ENCODE measurements at regions not wholly inside any gene's neighbourhood (a gene's known extent, or its start where the extent isn't known, plus 50 kb on each side); places are given as distances from the start of the nearest gene placed in this dataset.

DNA sequence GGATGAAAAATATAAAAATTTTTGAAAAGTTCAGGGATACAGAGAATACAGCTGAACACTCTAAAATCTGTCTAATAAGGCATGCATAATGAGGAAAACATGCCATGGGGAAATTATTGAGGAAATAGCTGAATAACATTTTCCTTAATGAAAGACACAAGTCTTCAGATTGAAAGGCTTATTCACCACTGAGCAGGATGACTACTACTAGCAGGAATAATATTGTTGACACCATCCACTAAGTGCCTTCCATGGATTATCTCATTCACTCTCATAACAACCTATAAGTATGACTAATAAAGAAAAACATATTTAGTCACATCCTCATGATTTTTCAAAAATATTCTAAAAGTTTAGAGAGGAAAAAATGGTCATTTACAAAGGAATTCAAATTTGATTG, 96.7 kb upstream of the FER start:
- FAIRE-seq (no peak), DNase-seq (ENCODE audit: low spot score in 2 of 2) (no peak)

DNA sequence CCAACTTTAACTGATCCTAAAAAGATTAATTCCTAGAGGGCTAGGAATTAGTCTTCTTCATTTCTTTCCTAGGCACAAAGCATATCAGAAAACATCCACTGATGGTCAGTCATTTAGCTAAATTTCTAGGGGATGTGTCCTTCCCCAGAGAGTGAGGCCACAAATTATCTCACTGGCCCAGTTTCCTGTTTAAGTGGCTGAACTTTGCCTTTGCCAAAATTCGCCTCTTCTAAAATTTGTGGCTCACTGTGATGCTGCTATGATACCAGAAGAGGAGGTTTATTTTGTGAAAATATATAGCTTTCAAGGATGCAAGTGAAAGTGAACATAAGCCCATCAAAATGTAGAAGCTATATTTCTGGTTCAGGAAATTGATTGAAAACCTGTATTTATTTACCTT, 98.1 kb upstream of the FER start:
- FAIRE-seq (no peak), DNase-seq (ENCODE audit: low spot score in 2 of 2) (no peak)

DNA sequence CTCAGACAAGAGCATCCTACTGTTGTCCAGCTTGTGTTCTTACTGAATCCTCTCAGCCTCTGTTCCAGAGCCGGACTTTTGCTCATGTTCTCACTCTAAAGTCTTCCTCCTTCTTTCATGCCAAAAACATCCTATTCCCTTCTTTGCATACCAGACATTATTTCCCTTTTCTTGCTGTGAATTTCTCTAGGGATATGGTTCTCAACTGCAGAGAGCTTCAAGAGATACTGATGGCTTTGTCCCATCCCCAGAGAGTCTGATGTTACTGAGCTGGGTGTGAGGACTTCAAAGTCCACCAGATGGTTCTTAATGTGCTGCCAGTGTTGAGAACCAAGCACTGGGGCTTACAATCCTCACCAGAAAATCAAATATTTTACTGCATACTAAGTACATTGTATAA, 98.6 kb upstream of the FER start:
- no peak for DNase-seq (ENCODE audit: low spot score in 2 of 2)
- FAIRE-seq = no peak

DNA sequence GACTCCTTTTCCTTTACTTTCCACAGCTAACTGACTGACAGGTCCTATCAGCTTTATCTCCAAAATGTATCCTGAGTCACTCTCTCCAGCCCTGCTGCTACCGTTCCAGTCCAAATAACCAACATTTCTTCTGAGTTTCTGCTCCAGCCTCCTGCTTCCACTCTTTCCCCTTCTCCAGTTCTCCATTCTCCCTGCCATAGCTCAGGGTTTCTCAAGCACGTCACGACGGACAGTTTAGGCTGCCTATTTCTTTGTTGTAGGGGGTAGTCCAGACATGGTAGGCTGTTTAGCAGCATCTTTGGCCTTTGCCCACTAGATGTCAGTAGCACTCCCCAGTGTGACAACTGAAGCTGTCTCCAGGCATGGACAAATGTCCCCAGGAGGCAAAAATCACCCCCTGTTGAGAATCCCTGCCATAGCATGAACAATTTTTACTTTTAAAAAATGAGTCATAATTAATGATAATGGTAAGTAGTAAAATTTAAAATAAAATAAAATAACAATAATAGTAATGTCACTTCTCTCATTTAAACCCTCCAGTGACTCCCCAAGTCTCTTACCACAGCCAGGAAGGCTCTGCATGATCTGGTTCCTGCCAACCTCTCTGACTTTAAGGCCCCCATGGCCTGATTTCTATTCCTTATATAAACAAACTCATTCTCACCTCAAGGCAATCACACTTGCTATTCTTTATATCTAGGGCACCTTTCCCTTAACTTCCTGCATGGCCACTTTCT, 105.4 kb upstream of the FER start:
- DNase-seq (ENCODE audit: low spot score in 2 of 2) (peak; percentile 7 to 48), FAIRE-seq (no peak)

DNA sequence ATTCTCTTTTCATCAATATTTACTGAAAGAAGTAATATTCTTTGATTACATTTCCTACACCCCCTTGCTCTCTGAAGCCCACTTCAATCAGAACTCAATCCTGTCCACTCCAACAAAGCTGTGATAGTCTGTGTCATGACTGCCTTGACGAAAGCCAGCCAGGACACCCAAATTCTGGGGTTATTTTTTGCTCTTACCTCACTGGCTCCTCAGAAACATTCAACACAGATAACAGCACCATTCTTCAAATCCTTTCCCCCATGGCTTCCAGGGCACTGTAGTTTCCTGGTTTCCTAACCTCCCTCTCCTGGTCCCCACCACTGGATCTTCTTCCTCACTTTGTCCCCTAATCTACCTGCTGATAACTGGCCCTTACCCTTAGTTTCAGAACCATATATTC, 106.1 kb upstream of the FER start:
- DNase-seq (ENCODE audit: low spot score in 2 of 2) (no peak), FAIRE-seq (no peak)

DNA sequence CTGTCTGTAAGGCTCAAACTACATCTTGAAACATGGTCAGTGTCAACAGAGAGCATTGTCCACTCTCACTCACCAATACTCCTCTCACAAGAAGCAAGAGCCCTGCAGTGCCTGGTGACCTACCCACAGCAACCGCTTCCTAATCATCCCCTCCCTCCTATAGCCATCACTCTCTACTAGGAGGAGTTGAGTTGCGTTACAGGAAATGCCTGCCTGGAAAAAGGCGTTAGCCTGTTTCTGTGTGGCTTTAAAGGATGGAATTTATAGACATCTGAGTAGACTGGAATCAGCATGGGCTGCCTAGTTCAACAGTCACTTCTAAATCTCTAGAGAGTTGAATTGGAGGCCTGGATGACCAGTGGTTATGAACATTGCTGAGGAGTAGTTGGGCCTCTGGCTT, 108.3 kb upstream of the FER start:
- DNase-seq (ENCODE audit: low spot score in 2 of 2) (no peak), FAIRE-seq (no peak)

DNA sequence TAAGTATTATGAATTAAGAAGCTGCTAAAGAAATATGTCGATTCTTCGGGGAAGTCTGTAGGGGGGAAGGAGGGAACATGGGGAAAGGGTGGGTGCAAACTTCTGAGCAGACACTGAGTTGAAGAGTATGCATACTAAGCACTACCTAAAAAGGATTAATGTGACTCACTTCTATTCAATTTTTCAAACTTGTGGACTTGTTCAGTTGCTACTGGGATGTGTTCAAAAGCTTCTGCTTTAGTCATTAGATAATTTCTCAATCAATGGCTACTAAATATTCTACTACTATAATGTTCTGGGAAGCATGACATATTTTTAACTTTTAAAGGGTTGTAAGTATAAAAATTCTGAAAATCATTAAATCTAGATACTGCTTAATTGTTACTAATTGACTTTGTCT, 109.7 kb upstream of the FER start:
- no peak for DNase-seq (ENCODE audit: low spot score in 2 of 2)
- no peak for FAIRE-seq

DNA sequence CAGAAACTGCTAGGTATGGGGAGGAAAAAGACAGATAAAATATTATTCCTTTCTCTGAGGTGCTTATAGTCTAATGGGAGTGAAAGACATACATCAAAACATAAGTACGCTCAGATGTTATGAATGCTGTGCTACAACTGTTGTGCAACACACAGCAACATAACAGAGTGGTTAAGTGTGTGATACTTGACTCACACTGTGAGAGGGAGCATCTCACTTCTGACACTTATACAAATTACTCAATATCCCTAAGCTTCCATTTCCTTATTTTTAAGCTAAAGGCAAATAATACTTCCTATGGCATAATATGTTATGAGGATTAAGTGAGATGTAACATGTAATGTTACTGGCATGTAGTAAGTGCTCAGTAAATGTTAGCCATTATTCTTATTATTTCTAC, 110.6 kb upstream of the FER start:
- FAIRE-seq = no peak
- DNase-seq (ENCODE audit: low spot score in 2 of 2) = no peak

DNA sequence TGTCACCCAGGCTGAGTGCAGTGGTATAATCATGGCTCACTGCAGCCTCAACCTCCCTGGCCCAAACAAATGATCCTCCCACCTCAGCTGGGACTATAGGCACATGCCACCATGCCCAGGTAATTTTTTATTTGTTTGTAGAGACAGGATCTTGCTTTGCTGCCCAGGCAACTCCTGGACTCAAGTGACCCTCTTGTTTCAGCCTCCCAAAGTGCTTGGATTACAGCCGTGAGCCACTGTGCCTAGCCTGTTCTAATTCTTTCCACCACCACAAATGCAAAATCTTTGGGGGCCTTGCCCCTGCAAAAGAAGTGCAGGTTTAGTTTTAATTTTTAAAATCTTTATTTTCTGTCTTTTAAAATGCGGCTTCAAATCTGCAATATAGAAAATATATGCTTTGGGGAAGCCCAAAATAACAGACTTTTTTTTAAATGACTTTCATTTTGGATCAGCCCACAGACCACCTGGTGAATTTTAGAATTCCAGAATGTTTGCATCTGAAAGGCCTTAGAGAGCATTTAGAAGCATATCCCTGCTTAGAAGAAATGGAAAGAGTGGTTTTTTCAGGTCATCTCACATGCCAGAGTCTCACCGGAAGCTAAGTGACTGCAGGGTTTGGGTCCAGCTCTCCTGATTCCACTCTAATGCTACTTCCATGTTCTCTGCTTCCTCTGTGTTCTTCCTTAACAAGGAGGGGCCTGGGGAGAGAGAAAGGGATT, 111.4 kb upstream of the FER start:
- DNase-seq (ENCODE audit: low spot score in 2 of 2) = no peak
- FAIRE-seq = no peak

DNA sequence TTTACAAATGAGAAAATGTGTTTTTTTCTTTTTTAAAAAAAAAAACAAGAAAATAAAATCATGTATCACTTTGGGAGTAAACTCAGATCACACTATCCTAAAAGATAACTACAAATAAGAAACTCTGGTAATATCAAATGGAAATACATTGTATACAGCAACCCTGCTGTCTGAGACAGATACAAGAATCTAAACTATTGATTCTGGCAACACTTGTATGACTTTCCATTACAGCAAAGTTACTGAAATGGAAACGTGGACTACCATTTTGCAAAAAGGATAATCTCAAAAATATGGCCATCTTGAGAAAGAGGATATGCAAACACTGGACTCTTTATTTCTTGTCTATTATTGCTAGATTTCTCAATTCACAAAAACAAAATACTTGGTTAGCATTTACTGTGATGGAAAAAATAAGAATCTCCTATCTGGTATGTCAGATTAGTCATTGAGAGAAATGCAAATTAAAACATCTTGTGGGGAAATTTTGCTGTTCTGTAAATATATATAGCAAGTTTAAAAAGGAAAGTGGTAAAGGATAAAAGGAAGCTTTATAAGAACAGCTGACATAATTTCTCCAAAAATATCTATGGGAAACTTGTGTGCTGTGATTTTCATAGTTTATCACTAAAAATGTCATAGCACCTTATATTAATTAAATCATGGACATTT, 112.9 kb upstream of the FER start:
- FAIRE-seq (no peak), DNase-seq (ENCODE audit: low spot score in 2 of 2) (no peak)

DNA sequence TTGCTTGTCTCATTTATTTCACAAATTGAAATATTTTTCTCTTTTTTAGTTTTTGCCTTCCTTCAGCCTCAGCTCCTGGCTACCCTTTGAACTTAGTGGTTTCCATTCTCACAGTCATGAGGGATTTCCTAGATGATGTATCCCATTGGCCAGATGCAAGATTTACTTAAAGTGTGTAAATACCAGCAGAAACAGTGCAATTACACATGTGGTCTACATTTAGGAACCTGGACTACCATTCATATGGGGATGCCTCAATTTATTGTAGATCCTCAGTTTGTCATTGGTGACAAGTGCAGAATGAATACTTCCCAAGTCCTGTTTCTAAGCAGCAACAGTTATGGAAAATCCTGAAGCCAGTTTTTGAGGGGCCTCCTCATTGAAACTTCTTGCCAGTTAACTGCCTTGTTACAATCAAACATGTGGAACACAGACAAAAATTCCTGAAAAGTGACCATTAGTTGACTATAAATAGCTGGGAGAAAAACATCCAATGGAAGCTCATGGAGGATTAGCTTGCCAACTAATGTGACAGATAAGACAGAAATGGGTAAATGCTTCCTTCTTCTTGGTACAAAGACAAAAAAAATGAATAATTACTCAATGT, 113.6 kb upstream of the FER start:
- FAIRE-seq = no peak
- no peak for DNase-seq (ENCODE audit: low spot score in 2 of 2)

DNA sequence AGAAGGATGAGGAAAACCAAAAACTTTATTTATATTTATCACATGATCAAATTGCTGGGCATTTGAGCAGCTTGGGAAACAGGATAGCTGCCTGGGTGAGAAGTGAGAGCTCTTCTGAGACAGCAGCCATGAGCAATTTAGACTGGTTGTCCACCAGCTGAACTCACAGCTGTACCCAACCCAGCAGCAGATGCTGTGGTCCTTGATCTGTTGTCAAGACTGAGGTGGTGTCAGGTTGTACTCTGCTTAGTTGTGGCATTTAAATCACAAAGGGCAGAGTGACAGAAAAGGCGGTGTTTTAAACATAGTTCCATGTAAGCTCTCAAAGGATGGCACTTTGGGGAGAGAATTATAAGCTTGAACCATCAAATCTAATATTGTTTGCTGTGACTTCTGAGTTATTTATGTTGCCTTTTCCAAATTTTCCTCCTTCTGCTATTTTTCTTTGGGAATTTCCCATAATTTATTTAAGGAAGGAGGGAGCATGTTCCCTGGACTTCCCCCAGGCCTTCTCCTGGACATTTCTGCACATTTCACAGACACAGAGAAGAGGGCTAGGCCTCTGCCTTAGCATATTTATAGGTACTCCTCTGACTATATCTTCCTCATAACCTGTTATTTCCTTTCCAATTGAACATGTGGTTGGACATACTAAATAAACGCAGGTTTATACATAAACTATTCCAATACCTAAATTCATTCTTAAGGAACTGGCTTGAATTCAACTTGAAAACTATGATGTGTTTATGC, 117.7 kb upstream of the FER start:
- FAIRE-seq (no peak), DNase-seq (ENCODE audit: low spot score in 2 of 2) (no peak)

DNA sequence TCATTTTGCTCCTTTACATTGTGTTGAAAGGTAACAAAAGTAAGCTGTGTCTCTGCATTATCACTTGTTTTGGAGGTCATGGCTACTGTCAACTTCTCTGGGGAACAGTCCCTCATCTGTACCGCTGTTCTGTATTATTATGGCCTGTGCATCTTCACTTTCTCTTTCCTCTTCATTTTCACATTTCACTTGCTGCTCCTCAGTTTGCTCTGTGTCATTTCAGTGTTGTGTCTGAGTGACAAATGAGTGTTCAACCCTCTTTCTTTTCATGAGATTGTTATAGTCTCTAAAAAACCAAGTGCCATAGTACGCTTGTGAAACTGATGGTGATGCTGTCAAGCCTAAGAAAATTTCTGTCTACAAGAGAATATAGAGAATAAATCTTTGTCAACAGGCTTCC, 122.0 kb upstream of the FER start:
- no peak for FAIRE-seq
- DNase-seq (ENCODE audit: low spot score in 2 of 2) = no peak

DNA sequence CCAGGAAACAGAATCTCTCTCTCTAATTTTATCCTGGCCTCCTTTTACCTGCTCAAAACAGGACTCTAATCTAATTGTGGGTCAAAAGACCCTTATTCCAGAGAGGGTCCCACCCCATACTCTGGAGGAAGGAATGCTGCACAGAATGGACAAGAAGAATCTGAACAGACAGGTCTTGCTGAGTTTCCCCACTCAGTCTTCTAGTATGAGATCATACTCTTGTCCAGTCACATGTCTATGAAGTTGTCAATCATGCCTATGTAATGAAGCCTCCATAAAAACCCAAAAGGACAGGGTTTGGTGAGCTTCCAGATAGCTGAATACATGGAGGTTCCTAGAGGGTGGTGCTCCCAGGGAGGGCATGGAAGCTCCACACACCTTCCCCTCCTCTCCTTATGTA, 123.9 kb upstream of the FER start:
- DNase-seq (ENCODE audit: low spot score in 2 of 2) (no peak), FAIRE-seq (no peak)

DNA sequence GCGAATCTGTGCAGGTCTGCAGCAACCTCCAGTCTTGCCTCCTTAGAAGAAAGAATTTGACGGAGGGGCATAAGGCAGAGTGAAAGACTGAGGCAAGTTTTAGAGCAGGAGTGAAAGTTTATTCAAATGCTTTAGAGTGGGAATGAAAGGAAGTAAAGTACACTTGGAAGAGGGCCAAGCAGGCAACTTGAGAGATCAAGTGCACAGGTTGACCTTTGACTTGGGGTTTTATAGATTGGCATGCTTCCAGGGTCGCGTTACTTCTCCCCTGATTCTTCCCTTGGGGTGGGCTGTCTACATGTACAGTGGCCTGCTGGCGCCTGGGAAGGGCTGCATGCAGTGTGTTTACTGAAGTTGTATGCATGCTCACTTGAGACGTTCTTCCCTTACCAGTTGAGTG, 127.2 kb upstream of the FER start:
- FAIRE-seq = no peak
- no peak for DNase-seq (ENCODE audit: low spot score in 2 of 2)

DNA sequence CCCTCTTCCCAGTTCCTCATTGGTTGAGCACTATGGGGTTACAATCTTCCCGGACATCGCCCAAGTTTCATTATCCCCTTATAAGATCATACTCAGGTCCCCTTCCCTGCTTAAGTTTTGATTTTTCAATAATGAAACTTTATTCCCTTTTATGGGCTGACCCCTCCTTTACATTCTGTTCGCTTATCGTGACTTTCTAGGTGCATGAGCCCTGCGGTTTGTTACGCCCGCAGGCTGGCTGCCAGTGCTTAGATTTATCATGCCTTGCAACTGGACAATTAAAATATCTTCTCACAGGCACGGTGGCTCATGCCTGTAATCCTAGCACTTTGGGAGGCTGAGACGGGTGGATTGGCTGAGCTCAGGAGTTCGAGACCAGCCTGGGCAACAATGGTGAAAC, 127.9 kb upstream of the FER start:
- FAIRE-seq (no peak), DNase-seq (ENCODE audit: low spot score in 2 of 2) (no peak)

DNA sequence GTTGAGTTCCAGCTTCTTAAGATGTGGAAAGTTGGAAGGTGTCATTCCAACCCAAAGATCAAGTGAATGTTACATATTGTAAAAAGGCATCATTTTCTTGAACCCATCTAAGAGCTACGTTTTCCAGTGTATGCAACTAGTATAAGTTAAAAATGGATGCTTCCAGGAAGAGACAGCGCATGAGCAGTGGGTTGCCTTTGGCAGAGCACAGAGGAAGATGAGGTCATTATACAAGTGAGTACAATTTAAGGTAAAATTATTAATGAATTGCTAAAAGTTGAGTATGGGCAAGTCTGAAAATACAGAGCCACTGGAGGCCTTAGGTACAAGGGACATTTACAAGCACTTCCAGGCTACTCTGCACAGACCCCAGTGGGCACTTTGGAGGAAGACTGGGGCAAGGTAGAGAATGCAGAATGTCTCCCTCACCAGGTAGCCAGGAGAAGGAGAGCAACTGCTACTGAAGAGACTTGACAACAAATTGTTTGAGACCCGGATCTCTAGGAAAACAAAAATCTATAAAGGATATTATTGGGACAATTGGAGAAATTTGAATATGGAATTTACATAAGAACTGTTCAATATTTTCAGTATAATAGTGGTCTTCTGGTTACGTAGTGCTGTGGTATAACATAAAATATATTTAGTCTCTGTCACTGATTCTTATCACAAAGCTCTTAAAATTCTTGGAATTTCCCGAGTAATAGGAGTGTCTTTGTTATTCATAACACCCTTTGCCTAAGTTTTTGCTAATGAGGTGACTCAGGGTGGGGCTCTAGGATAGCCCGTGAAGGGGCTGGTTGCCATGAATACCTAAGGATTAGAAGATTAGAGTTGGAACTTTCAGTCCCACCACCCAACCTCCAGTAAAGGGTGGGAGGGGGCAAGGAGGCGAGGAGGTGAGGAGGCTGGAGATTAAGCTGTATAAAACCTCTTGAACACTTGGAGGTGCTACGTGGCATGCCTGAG, 129.9 kb upstream of the FER start:
- FAIRE-seq = no peak
- DNase-seq (ENCODE audit: low spot score in 2 of 2) = no peak

DNA sequence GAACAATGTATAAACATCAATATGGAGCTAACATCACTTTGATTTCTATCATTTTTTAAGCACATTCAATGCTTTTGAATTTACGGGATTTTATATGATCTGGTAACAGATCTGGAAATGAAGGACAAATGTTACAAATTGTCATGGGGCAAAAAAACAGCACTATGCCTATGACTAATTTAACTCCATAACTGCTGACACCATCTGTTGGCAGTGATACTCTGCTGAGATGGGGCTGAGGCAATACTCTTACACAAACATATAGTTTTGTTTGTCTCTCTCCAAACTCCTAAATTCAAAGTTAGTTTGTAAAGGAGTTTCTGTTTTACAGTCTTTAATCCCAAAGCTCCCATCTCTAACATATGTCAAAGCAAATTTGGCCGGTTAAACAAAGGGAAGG, 132.5 kb upstream of the FER start:
- no peak for FAIRE-seq
- no peak for DNase-seq (ENCODE audit: low spot score in 2 of 2)

DNA sequence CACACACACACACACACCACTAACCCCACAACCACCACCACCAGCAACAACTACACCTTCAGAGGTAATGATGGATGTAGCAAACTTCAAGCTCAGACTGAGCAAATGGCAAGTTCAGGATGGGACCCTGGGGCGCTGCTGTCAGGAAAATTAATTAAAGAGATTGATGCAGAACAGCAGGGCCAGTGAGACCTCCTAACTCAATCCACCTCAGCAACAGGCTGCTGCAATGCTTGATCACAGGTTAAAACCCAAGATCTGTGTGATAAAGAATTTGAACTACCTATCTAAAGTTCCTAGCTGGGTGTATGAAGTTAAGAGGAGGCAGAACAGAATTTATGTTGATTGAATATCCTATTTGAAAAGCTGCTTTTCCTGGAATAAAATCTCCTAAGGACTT, 140.3 kb upstream of the FER start:
- FAIRE-seq = no peak
- DNase-seq (ENCODE audit: low spot score in 2 of 2) = no peak

DNA sequence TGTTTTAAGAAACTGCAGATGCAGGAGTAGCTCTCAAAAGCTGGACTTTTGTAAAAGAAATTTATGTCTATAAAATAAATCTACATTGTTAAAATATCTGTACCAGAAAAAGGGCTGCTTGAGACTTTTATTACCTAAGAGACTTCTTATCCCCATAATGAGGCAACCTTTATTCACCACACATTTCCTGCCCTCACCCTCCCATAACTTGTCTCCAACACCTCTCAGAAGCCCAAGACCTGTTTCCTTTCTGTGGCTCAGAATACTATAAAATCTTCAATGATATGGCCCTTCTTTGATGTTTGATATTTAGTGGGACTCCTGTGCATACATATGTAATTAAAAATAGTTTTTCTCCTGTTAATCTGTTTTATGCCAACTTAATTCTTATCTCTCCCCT, 141.5 kb upstream of the FER start:
- DNase-seq (ENCODE audit: low spot score in 2 of 2) (no peak), FAIRE-seq (no peak)
